HG03196 (cell line): ENCODE measurements at regions not wholly inside any gene's neighbourhood (a gene's known extent, or its start where the extent isn't known, plus 50 kb on each side); places are given as distances from the start of the nearest gene placed in this dataset.
"Not testable (repeated sequence)": the region's sequence is repeated elsewhere in the genome, so short reads cannot be mapped to it uniquely, and the experiment has no call there.

Source experiments
- ATAC-seq: cut with Tn5 transposase; IDR thresholded peaks from one replicate; pipeline ENCODE4 v1.9.1; 2021; ENCODE audit not compliant: unreplicated experiment

- ATAC-seq = not testable (repeated sequence)
These were observed 224.6 kb upstream of the LRRC61 start for GRCh38 chr7:150098592-150098991.

GRCh38 chr7:150101282-150101681 is 221.9 kb upstream of the LRRC61 start:
- not testable (repeated sequence) for ATAC-seq

GRCh38 chr7:150107283-150107682 is 215.9 kb upstream of the LRRC61 start:
- ATAC-seq = not testable (repeated sequence)

- not testable (repeated sequence) for ATAC-seq
These were observed 212.8 kb upstream of the LRRC61 start for GRCh38 chr7:150110375-150110820.

- ATAC-seq = not testable (repeated sequence)
These were observed 212.3 kb upstream of the LRRC61 start for GRCh38 chr7:150110882-150111281.

- ATAC-seq = not testable (repeated sequence)
These were observed 211.6 kb upstream of the LRRC61 start for GRCh38 chr7:150111373-150112139.

GRCh38 chr7:150113301-150113700 is 209.9 kb upstream of the LRRC61 start:
- ATAC-seq = not testable (repeated sequence)

- ATAC-seq = not testable (repeated sequence)
These were observed 208.6 kb upstream of the LRRC61 start for GRCh38 chr7:150114591-150114990.

- not testable (repeated sequence) for ATAC-seq
These were observed 203.2 kb upstream of the LRRC61 start for GRCh38 chr7:150119966-150120365.

- not testable (repeated sequence) for ATAC-seq
These were observed 197.3 kb upstream of the LRRC61 start for GRCh38 chr7:150125831-150126230.

GRCh38 chr7:150134451-150134850 is 188.7 kb upstream of the LRRC61 start:
- not testable (repeated sequence) for ATAC-seq

- ATAC-seq = not testable (repeated sequence)
These were observed 187.4 kb upstream of the LRRC61 start for GRCh38 chr7:150135620-150136190.

GRCh38 chr7:150139840-150140239 is 183.3 kb upstream of the LRRC61 start:
- not testable (repeated sequence) for ATAC-seq

GRCh38 chr7:150141525-150142345 is 181.4 kb upstream of the LRRC61 start:
- not testable (repeated sequence) for ATAC-seq

- ATAC-seq = not testable (repeated sequence)
These were observed 177.0 kb upstream of the LRRC61 start for GRCh38 chr7:150146124-150146523.

- not testable (repeated sequence) for ATAC-seq
These were observed 175.6 kb upstream of the LRRC61 start for GRCh38 chr7:150147524-150147923.

GRCh38 chr7:150156015-150156414 is 167.1 kb upstream of the LRRC61 start:
- not testable (repeated sequence) for ATAC-seq

- ATAC-seq = not testable (repeated sequence)
These were observed 164.5 kb upstream of the LRRC61 start for GRCh38 chr7:150158696-150159095.

- not testable (repeated sequence) for ATAC-seq
These were observed 153.6 kb upstream of the LRRC61 start for GRCh38 chr7:150169515-150169914.

- ATAC-seq = not testable (repeated sequence)
These were observed 153.1 kb upstream of the LRRC61 start for GRCh38 chr7:150169943-150170490.

- not testable (repeated sequence) for ATAC-seq
These were observed 139.6 kb upstream of the LRRC61 start for GRCh38 chr7:150183602-150184001.
